ENCODE measurements at regions not wholly inside any gene's neighbourhood (a gene's known extent, or its start where the extent isn't known, plus 50 kb on each side); places are given as distances from the start of the nearest gene placed in this dataset.

- Histone ChIP-seq H3K9ac (ENCODE audit: insufficient read depth, low read length) (no peak overlapping the region), H4K20me1 (ENCODE audit: control insufficient read depth, extremely low read depth, insufficient read depth, low read length) (no peaks in the 10 kb centered on the region), H3K27me3 (ENCODE audit: control insufficient read depth, insufficient read depth, low read length) (no peaks in the 10 kb centered on the region), H3K79me2 (ENCODE audit: control insufficient read depth, insufficient read depth, low read length) (no peaks in the 10 kb centered on the region), H3K9me3 (ENCODE audit: control insufficient read depth, insufficient read depth, low read depth, low read length) (no peaks in the 10 kb centered on the region), H3K4me3 (replicated peaks in 1 of 4; ENCODE audit: control extremely low read depth in 1 of 4, insufficient read depth in 1 of 4, low read depth in 3 of 4, low read length in 4 of 4) (no peak overlapping the region), H3K36me3 (ENCODE audit: control insufficient read depth, insufficient read depth, low read length) (no peaks in the 10 kb centered on the region), H3K27ac (ENCODE audit: insufficient read depth, low read length) (no peak overlapping the region), H2AFZ (ENCODE audit: low read length) (no peak overlapping the region), H3K4me1 (ENCODE audit: control insufficient read depth, extremely low read depth, insufficient read depth, low read length) (no peaks in the 10 kb centered on the region), H3K4me2 (ENCODE audit: extremely low read depth, insufficient read depth, low read length) (no peak overlapping the region)
- no peak for DNase-seq (ENCODE audit: low read depth in 2 of 2)
- TF ChIP-seq EZH2 (IDR thresholded peaks at IDR 0.05; ENCODE audit: low read length, missing control alignments) (no peak), CTCF (conservative IDR thresholded peaks at IDR 0.05 in 1 of 2, IDR thresholded peaks at IDR 0.05 in 1 of 2; ENCODE audit: low read depth in 1 of 2, low read length in 2 of 2) (no peak)
Observed at GRCh38 chr11:70889411-70889810, 363.0 kb downstream of the SHANK2 start.

- H3K4me2 ChIP-seq (ENCODE audit: extremely low read depth, insufficient read depth, low read length) = no peak overlapping the region
- H3K36me3 ChIP-seq (ENCODE audit: control insufficient read depth, insufficient read depth, low read length) = no peaks in the 10 kb centered on the region
- no peak overlapping the region for H3K4me3 ChIP-seq (replicated peaks in 1 of 4; ENCODE audit: control extremely low read depth in 1 of 4, insufficient read depth in 1 of 4, low read depth in 3 of 4, low read length in 4 of 4)
- no peak overlapping the region for H3K27ac ChIP-seq (ENCODE audit: insufficient read depth, low read length)
- no peaks in the 10 kb centered on the region for H3K9me3 ChIP-seq (ENCODE audit: control insufficient read depth, insufficient read depth, low read depth, low read length)
- H3K4me1 ChIP-seq (ENCODE audit: control insufficient read depth, extremely low read depth, insufficient read depth, low read length) = no peaks in the 10 kb centered on the region
- DNase-seq (ENCODE audit: low read depth in 2 of 2) = no peak
- no peaks in the 10 kb centered on the region for H3K27me3 ChIP-seq (ENCODE audit: control insufficient read depth, insufficient read depth, low read length)
- H4K20me1 ChIP-seq (ENCODE audit: control insufficient read depth, extremely low read depth, insufficient read depth, low read length) = no peaks in the 10 kb centered on the region
- H2AFZ ChIP-seq (ENCODE audit: low read length) = no peak overlapping the region
- TF ChIP-seq EZH2 (IDR thresholded peaks at IDR 0.05; ENCODE audit: low read length, missing control alignments) = no peak
- no peak for TF ChIP-seq CTCF (conservative IDR thresholded peaks at IDR 0.05 in 1 of 2, IDR thresholded peaks at IDR 0.05 in 1 of 2; ENCODE audit: low read depth in 1 of 2, low read length in 2 of 2)
- H3K79me2 ChIP-seq (ENCODE audit: control insufficient read depth, insufficient read depth, low read length) = no peaks in the 10 kb centered on the region
- H3K9ac ChIP-seq (ENCODE audit: insufficient read depth, low read length) = no peak overlapping the region
Observed at GRCh38 chr11:70891844-70892380, 360.5 kb downstream of the SHANK2 start.

GRCh38 chr11:70892889-70893288, 359.5 kb downstream of the SHANK2 start:
- Histone ChIP-seq H3K9me3 (ENCODE audit: control insufficient read depth, insufficient read depth, low read depth, low read length) (no peaks in the 10 kb centered on the region), H3K27me3 (ENCODE audit: control insufficient read depth, insufficient read depth, low read length) (no peaks in the 10 kb centered on the region), H3K27ac (ENCODE audit: insufficient read depth, low read length) (no peak overlapping the region), H3K36me3 (ENCODE audit: control insufficient read depth, insufficient read depth, low read length) (no peaks in the 10 kb centered on the region), H4K20me1 (ENCODE audit: control insufficient read depth, extremely low read depth, insufficient read depth, low read length) (no peaks in the 10 kb centered on the region), H3K79me2 (ENCODE audit: control insufficient read depth, insufficient read depth, low read length) (no peaks in the 10 kb centered on the region), H3K4me3 (replicated peaks in 1 of 4; ENCODE audit: control extremely low read depth in 1 of 4, insufficient read depth in 1 of 4, low read depth in 3 of 4, low read length in 4 of 4) (no peak overlapping the region), H2AFZ (ENCODE audit: low read length) (no peak overlapping the region), H3K9ac (ENCODE audit: insufficient read depth, low read length) (no peak overlapping the region), H3K4me2 (ENCODE audit: extremely low read depth, insufficient read depth, low read length) (no peak overlapping the region), H3K4me1 (ENCODE audit: control insufficient read depth, extremely low read depth, insufficient read depth, low read length) (no peaks in the 10 kb centered on the region)
- DNase-seq (ENCODE audit: low read depth in 2 of 2) = no peak
- TF ChIP-seq EZH2 (IDR thresholded peaks at IDR 0.05; ENCODE audit: low read length, missing control alignments) = no peak
- TF ChIP-seq CTCF (conservative IDR thresholded peaks at IDR 0.05 in 1 of 2, IDR thresholded peaks at IDR 0.05 in 1 of 2; ENCODE audit: low read depth in 1 of 2, low read length in 2 of 2) = no peak
